DMS114 treated with DMSO at 0.1 percent for 48 hours (cell line): ENCODE measurements at regions not wholly inside any gene's neighbourhood (a gene's known extent, or its start where the extent isn't known, plus 50 kb on each side); places are given as distances from the start of the nearest gene placed in this dataset.
"Not testable (repeated sequence)": the region's sequence is repeated elsewhere in the genome, so short reads cannot be mapped to it uniquely, and the experiment has no call there.

ENCODE experiments used
- DNase-seq: peaks from one replicate; lab custom pipeline; 2025; ENCODE audit not compliant: unreplicated experiment; lab: John Stamatoyannopoulos, UW

DNA sequence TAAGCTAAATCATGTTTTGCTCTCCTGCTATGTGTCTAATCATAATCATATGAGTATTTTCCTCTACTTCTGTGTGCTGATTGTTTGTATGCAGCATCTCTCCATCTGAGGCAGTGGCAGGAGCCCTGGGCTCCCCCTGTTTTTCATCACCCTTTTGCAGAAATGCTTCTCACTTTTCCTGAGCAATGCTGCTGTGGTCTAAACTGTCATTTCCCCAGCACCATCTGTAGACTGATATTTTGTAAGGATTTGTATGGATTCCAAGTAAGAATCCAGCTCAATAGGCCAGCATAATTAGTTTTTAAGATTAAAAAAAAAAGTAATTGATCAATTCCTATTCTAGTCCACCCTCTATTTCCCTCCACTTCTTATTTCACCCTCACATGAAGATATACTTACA, 257.0 kb upstream of the CPHXL start:
- no peak for DNase-seq

DNA sequence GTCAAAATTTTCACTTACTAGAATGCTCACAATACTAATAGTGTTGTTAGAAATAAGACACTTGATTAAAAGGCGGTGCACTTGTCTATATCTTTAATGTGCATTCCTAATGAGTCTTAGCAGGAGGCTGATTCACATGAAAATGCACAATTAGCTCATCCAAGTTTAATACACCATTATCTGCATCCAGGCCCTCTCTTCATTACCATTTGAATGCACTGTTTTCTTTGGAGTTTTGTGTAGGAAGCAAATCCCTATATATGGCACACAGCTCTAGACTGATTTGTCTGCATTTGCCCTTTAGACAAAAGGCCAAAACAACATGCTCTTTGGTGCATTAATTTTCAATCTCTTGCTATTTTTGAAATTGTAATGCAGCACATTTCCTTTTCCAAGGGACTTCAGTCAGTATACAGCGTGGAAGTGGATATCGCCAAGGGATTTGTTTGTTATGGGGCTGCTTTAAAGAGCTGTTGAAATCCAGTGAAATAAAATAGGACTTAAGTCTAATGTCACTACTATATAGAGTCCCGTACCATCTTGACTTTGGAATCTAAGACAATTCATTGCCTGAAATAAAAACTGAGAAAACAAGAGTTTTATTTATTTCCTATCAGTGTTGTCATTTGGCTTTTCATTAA, 257.6 kb upstream of the CPHXL start:
- no peak for DNase-seq

DNA sequence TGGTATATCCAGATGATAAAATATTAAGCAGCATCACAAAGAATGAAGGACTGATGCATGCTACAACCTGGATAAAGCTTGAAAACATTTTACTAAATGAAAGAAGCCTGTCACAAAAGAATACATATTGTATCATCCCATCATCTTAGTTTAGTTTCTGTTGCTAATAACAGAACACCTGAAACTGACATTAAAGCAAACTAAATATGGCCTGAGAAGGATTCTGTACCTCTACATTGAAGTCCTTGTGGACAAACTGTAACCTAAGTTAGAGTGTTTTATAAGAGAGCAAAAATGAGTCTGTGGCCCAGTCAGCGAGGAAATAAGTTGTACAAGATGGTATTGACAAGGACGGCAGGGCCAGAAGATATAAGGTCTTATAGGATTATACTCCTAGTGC, 261.0 kb upstream of the CPHXL start:
- DNase-seq = no peak

DNA sequence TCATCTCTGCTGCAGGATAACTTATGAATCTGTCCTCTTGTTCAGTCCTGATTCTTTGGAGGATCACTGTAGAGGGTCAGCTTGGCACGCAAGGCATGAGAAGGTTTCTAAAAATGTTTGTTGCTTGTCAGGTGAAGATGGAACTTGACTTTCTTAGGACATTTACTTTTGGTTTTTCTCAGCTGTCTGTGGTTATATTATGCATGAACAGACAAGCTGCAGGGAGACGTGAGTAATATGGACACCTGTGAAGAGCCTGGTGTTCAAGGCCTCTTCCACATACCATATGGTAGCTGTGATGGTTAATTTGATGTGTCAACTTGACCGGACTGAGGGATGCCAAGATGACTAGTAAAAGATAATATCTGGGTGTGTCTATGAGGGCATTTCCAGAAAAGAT, 270.2 kb upstream of the CPHXL start:
- DNase-seq = no peak

DNA sequence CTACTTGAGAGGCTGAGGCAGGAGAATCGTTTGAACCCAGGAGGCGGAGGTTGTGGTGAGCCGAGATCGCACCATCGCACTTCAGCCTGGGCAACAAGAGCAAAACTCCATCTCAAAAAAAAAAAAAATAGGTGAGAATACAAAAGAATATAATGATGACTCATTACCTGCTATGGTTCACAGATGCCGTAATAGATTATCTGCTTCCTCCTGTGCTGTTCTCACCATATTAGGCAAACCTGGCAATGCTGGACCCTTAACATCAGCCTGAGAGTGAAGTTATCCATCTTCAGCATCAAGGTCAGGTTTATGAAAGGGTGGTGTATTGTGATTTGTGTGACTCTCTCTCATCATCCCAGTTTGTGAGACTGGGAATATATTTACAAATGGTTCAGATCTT, 271.3 kb upstream of the CPHXL start:
- DNase-seq = no peak

DNA sequence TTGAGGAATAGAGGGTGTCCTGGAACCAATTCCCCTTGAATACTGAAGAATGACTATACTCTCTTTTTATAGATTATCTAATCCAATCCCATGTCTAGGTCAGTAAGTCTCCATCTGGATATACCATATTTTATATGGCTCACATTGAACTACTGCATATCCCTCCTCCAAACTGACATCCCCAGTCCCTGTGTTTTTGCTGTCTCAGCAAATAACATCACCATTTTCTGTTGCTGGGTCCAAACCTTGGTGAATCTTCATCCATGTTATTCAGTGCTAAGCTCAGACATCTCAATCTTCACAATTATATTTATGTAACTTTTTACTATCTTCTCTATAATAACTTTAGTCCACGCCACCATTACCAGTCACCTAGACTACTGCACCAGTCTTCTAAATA, 269.6 kb upstream of the CNTNAP4 start:
- no peak for DNase-seq

DNA sequence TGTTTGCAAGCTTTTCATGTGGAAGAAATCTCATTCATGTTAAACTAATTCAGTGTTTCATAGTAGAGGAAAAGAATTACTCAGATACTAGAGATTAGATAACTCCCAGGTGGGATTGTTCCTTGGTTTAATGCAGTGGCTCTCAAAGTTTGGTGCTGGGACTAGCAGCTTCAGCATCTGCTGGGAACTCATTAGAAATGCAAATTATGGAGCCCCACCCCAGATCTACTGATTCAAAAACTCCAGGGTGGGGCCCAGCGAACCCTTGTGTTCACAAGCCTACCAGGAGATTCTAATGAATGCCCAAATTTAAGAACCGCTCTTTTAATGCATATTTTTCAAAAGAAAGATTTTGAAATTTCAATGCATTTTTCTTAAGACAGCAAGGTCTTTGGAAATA, 253.4 kb upstream of the CNTNAP4 start:
- DNase-seq = no peak

DNA sequence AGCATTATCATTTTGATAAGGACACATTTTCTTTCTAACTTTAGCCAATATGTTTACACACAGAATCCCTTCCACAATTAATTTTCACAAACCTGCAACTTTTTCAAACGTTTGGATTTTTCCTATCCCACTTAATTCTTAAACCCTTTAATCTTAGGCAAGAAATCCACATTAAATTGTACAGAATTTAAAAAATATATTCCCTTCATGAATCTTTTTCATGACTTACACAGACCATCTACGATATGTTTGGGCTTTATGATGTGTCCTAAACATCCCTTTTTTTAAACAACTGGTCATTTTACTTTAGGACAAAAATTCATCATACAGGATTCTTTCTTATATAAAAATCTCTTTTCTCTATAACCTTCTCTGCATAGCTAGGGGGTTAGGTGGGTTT, 241.5 kb upstream of the CNTNAP4 start:
- no peak for DNase-seq

DNA sequence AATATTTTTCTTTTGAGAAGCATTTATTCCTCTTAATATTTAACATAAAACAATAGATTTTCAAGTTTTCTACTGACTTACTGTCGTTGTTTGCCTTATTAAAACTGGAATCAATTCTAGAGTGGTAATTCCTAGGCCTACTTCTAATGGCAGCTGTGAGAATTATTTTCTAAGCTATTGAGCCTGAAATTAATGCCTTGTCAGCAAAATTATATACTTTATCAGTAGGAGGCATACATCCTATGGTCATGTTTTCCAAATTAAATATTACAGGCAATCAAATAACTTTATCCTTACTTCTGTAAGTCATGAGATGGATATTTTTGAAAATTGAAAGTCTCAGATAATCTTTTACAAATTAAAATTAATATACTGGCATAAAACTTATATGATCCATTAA, 239.1 kb upstream of the CNTNAP4 start:
- no peak for DNase-seq

DNA sequence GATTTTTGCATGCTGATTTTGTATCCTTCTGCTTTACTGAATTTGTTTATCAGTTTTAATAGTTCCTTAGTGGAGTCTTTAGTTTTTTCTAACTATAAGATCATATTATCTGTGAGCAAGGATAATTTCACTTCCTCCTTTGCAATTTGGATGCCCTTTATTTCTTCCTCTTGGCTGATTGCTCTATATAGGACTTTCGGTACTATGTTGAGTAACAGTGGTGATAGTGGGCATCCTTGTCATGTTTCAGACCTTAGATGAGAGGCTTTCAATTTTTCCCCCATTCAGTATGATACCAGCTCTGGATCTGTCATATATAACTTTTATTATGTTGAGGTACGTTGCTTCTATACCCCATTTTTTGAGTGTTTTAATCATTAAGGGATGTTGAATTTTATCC, 224.5 kb upstream of the CNTNAP4 start:
- DNase-seq = no peak

DNA sequence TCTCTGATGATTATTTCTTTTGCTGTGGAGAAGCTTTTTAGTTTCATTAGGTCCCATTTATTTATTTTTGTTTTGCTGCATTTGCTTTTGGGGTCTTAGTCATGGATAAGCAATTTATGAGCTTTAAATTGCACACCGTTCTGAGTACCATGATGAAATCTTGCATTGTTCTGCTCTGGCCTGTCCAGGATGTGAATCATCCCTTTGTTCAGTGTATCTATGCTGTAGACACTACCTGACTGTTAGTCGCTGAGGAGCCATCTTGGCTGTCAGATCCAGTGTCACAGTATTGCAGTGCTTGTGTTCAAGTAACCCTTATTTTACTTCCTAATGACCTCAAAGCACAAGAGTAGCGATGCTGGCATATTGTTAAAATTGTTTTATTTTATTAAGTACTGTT, 218.0 kb upstream of the CNTNAP4 start:
- DNase-seq = no peak

DNA sequence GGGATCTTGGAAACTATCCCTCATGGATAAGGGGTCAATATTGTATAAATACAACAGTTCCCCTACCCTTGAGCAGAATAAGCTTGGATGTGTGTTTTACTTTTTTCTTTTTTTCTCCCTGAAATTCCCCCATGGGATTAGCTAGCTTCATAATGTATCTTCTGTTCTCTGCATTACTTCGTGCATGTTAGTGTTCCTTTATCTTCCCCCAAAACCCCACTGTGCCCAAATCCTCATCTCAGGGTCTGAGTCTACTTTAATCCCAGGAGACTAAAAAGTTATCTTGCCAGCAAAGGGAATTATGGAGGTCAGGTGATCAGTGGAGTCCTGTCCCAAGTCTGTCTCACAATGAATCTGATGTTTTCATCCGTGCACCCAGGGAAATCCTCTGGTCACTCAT, 217.5 kb upstream of the CNTNAP4 start:
- DNase-seq = no peak

DNA sequence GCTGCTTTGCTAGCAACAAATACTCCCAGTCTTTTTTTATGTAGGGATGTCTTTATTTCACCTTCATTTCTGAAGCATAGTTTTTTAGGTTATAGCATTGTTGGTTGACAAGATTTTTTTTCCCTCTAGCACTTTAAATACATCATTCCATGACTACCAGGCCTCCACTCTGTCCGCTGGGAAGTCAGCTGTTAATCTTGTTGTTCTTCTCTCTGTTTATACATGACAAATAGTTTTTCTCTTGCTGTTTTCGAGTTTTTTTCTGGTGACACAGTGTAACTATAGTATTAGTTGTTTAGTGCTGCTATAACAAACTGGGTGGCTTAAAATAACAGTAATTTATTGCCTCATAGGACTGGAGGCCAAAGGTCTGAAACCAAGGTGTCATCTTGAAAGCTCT, 205.5 kb upstream of the CNTNAP4 start:
- no peak for DNase-seq

DNA sequence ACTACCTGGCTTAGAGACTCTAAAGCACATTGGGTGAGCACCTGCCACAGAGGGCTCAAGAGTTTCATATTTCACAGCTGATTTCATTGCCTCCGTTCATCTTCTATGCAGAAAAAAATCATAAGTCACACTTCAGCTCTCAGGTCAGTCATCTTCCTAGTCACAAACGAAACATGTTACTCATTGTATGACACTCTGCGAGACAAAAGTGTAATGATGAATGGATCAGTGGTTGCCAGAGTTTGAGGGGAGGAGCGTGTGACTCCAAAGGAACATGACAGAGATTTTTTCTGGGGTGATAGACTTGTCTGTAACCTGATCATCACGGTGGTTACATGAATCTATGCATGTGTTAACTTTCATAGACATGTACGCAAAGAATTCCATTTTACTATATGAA, 195.2 kb upstream of the CNTNAP4 start:
- no peak for DNase-seq

DNA sequence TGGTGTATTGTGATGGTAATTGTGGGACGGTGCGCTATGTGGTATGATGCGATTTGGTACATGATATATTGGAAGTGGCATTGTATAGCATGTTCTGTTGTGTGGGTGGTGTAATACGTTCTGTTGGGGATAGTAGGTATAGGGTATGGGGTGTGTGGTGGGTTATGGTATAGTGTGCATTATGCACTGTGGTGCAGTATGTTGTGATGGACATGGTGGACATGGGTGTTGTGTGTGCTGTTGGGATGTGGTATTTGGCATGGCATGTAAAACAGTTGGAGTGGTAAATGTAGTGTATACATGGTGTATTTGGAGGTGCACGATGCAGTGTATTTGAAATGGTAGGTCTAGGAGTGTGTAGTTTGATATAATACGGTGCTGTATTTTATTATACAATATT, 170.6 kb upstream of the CNTNAP4 start:
- DNase-seq = no peak

DNA sequence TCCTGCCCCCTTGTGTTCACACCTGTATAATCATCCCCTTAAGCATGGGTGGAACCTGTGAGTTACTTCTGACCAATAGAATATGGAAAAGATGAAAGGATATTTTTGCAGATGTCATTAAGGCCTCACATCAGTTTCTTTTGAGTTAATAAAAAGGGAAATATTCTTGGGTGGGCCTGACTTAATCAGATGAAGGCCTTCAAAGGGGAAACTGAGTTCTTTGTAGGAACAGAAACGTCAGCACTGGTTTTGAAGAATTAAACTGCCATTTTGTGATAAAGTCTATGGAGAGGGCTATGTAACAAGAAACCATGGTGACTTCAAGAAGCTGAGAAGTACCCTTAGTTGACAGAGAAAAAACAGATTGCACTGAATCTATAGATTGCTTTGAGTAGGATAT, 168.7 kb upstream of the CNTNAP4 start:
- no peak for DNase-seq

DNA sequence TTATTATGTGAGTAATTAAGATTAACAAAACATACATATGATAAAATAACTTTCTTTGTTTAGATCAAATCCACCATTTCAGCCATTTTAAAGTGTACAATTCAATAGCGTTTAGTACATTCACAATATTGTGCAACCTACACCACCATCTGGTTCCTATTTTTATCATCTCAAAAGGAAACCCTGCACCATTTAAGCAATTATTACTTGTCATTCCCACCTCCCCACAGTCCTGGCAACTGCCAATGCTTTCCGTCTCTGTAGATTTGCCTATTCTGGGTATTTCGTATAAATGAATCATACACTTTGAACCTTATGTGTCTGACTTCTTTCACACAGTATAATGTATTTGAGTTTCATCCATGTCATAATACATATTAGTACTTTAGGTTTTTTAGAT, 162.5 kb upstream of the CNTNAP4 start:
- no peak for DNase-seq

DNA sequence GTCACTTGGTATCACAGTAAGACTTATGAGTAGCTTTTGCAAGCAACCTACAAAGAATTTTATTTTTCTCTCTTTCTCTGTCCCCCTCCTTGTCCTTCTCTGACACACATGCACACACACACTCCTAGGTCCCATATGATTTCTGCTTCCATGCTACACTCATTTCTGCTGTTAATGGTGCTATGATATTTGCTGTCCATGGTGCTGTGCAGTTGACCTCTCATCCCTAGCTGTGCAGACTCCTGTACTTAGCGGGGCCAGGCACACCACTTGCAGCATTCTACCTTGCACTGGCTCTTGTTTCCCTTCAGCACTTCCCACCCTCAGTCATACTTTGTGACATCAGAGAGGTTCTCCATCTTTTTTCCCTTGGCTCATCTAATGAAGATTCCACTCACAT, 158.9 kb upstream of the CNTNAP4 start:
- no peak for DNase-seq

DNA sequence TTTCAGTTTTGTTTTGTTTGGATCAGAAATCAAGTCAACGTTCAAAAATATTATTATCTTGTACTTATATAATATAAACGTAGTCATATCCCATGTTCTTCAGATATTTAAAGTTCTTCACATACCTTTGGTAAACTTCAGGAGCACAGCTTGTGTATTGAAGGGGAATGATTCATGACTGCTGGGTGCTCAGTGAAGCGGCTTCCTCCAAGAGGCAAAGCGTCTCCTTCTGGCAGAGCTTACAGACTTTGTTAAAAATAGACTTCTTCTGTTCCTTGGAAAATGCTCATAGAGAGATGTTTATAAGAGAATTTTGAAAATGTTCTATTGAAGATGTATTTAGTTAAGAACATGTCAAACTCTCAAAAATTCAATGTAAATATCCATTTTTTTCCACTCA, 155.6 kb upstream of the CNTNAP4 start:
- DNase-seq = no peak

DNA sequence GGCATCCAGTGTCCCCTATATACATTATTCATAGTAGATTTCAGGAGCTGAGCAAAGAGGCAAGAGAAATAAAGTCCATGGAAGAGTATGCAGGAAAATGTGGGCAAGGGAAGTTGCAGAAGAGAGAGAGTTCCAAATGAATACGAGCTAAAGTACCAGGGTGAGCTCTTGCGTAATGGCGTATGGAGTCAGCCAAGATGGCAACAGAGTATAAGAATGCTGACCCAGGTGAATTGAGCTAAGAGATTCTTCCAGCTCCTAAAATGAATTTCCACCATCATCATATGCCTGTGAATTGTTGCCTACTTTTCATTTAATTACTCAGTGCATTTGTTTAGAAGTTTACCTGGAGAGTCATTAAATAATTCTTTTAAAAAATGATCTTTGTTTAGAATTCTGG, 153.2 kb upstream of the CNTNAP4 start:
- DNase-seq = no peak

DNA sequence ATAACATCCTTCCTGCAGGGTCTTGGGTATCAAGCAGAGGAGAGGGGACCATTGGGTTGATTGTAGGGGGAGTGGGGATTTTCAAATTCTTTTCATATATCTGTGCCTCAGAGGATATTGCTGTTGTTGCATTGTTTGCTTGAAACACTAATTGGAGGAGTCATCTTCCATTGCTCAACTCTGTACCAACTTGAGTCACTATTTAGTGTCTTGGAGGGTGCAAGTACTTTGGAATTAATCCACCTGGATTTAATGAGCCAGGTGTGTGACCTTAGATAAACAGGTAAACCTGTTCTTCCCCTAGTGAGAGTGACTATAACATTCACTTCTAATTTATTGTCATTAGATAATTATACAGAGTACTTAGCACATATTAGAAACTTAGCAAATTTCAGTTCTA, 151.3 kb upstream of the CNTNAP4 start:
- DNase-seq = no peak

DNA sequence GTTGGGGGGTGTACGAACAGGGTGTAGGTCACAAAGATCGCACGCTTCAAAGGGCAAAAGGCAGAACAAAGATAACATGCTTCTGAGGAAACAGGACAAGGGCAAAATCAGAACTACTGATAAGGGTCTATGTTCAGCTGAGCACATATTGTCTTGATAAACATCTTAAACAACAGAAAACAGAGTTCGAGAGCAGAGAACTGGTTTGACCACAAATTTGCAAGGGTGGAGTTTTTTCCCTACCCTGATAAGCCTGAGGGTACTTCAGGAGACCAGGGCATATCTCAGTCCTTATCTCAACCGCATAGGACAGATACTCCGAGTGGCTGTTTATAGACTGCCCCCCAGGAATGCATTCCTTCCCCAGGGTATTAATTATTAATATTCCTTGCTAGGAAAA, 139.1 kb upstream of the CNTNAP4 start:
- DNase-seq = not testable (repeated sequence)

DNA sequence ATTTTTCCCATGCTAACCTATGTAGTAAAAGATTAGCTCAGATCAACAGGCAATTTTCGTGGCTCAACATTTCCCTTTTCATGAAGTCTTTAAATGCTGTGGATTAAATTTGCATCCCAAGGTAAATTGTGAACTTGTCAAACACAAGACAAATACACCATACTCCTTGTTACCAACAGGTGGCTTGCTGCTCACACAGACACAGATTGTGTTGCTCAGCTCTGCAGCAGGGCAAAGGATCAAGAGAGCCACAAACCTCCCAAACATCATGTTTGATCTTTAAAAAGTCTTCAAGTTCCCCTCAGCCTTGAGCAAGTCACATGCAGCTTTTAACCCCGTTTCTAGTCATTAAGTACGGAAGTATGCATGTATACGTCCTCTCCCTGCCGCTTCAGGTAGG, 119.6 kb upstream of the CNTNAP4 start:
- DNase-seq = no peak

DNA sequence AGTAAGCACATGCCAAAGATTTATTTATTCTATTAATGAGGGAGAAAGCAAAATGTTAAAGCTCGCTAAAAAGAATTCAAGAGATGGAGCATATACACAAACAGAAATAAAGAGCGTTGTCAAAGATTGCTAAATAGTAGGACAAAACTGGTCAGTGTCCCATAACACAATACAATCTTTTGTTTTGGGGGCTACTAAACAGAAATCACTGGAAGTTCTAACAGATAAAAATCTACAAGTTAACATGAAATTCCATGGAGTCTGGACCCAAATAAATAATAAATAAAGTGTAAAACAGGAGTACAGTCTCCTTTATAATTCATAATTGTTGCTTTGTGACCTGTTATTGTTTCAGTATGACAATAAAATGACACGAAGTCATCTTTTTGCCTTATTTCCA, 115.2 kb upstream of the CNTNAP4 start:
- no peak for DNase-seq
